AG09309 (cell line): ENCODE measurements at regions not wholly inside any gene's neighbourhood (a gene's known extent, or its start where the extent isn't known, plus 50 kb on each side); places are given as distances from the start of the nearest gene placed in this dataset.
A peak's percentile ranks its signal among the peaks of the same experiment; 100 is the strongest.

Experiments
- DNase-seq: peaks from one replicate; pipeline ENCODE4 v3.0.0-alpha.2; 2010; ENCODE audit warnings: low read depth
- H3K4me3 ChIP-seq: 2 replicates; pipeline ENCODE4 v1.5.1; 2011; ENCODE audit warnings: mild to moderate bottlenecking, low read depth, low read length, moderate library complexity; ENCODE audit not compliant: control insufficient read depth
- CTCF ChIP-seq: IDR thresholded peaks from 2 replicates; pipeline ENCODE4 v1.5.1; 2011; ENCODE audit warnings: mild to moderate bottlenecking, low read depth, low read length, inconsistent platforms; ENCODE audit not compliant: insufficient read depth, control insufficient read depth; ENCODE audit errors: missing control alignments

GRCh38 chr2:122021941-122022340, 266.5 kb downstream of the TSN start:
- TF ChIP-seq CTCF = no peak
- DNase-seq = no peak
- no peak overlapping the region for H3K4me3 ChIP-seq

GRCh38 chr2:122022531-122022930, 267.1 kb downstream of the TSN start:
- H3K4me3 ChIP-seq = no peak overlapping the region
- TF ChIP-seq CTCF = no peak
- no peak for DNase-seq

GRCh38 chr2:122023059-122023864, 267.8 kb downstream of the TSN start:
- TF ChIP-seq CTCF = no peak
- no peak overlapping the region for H3K4me3 ChIP-seq
- DNase-seq = no peak

- H3K4me3 ChIP-seq = no peak overlapping the region
- no peak for DNase-seq
- TF ChIP-seq CTCF = no peak
These were observed 272.2 kb downstream of the TSN start for GRCh38 chr2:122027510-122028217.

GRCh38 chr2:122028371-122029100, 273.1 kb downstream of the TSN start:
- peak; percentile 63 for DNase-seq
- TF ChIP-seq CTCF = no peak

GRCh38 chr2:122029456-122029855, 274.0 kb downstream of the TSN start:
- no peak for TF ChIP-seq CTCF
- DNase-seq = no peak
- H3K4me3 ChIP-seq = no peak overlapping the region

More at GRCh38 chr2:122028371-122029100, 273.1 kb downstream of the TSN start:
- no peak overlapping the region for H3K4me3 ChIP-seq
